MM.1S (cell line): ENCODE measurements at regions not wholly inside any gene's neighbourhood (a gene's known extent, or its start where the extent isn't known, plus 50 kb on each side); places are given as distances from the start of the nearest gene placed in this dataset.
"Not testable (repeated sequence)": the region's sequence is repeated elsewhere in the genome, so short reads cannot be mapped to it uniquely, and the experiment has no call there.

Source experiments
- DNase-seq: peaks from one replicate; pipeline ENCODE4 v3.0.0-alpha.2; 2015
- H2AFZ ChIP-seq: fragments of 300-600 bp; sonication (generic); 2 replicates; pipeline ENCODE4 v1.6.0; 2016; ENCODE audit warnings: antibody characterized with exemption, low read length
- H3F3A ChIP-seq: fragments of 300-600 bp; sonication (generic); 2 replicates; pipeline ENCODE4 v1.6.1; 2016; ENCODE audit warnings: mild to moderate bottlenecking, antibody characterized with exemption, low read length, moderate library complexity, mixed read lengths; ENCODE audit not compliant: insufficient read depth
- H3K27ac ChIP-seq: fragments of 300-600 bp; sonication (generic); 2 replicates; pipeline ENCODE4 v1.5.1; 2016; ENCODE audit warnings: mild to moderate bottlenecking, low read length
- H3K27me3 ChIP-seq: fragments of 300-600 bp; sonication (generic); replicated peaks from 2 replicates; pipeline ENCODE4 v1.6.0; 2016; ENCODE audit warnings: low read length; ENCODE audit not compliant: insufficient read depth
- H3K36me3 ChIP-seq: fragments of 300-600 bp; sonication (generic); replicated peaks from 2 replicates; pipeline ENCODE4 v1.6.1; 2016; ENCODE audit warnings: mild to moderate bottlenecking, low read length, mixed read lengths; ENCODE audit not compliant: insufficient read depth
- H3K4me1 ChIP-seq: fragments of 300-600 bp; sonication (generic); 2 replicates; pipeline ENCODE4 v1.6.1; 2016; ENCODE audit warnings: low read length, mixed read lengths
- H3K4me2 ChIP-seq: fragments of 300-600 bp; sonication (generic); 2 replicates; pipeline ENCODE4 v1.6.0; 2016; ENCODE audit warnings: low read depth, low read length
- H3K4me3 ChIP-seq: fragments of 300-600 bp; sonication (generic); 2 replicates; pipeline ENCODE4 v1.5.1; 2016; ENCODE audit warnings: low read length, mixed read lengths
- H3K79me2 ChIP-seq: fragments of 300-600 bp; sonication (generic); 2 replicates; pipeline ENCODE4 v1.6.1; 2016; ENCODE audit warnings: mixed run types, low read length, mixed read lengths
- H3K9ac ChIP-seq: fragments of 300-600 bp; sonication (generic); 2 replicates; pipeline ENCODE4 v1.6.1; 2016; ENCODE audit warnings: low read length, mixed read lengths
- H3K9me2 ChIP-seq: fragments of 300-600 bp; sonication (generic); replicated peaks from 2 replicates; pipeline ENCODE4 v1.6.1; 2016; ENCODE audit warnings: mild to moderate bottlenecking, low read length, mixed read lengths; ENCODE audit not compliant: insufficient read depth
- H3K9me3 ChIP-seq: fragments of 300-600 bp; sonication (generic); replicated peaks from 2 replicates; pipeline ENCODE4 v1.6.1; 2016; ENCODE audit warnings: mild to moderate bottlenecking, low read length, mixed read lengths; ENCODE audit not compliant: insufficient read depth
- H4K20me1 ChIP-seq: fragments of 300-600 bp; sonication (generic); 2 replicates; pipeline ENCODE4 v1.6.1; 2016; ENCODE audit warnings: mild to moderate bottlenecking, low read length, moderate library complexity, mixed read lengths; ENCODE audit not compliant: insufficient read depth
- EZH2 ChIP-seq: fragments of 300-600 bp; sonication (generic); optimal IDR thresholded peaks from 2 replicates; pipeline ENCODE3; 2017; ENCODE audit warnings: low read depth, mild to moderate bottlenecking, antibody characterized with exemption, low read length, mixed read lengths
- EZH2phosphoT487 ChIP-seq: fragments of 300-600 bp; sonication (generic); IDR thresholded peaks from 2 replicates; pipeline ENCODE4 v1.6.1; 2018; ENCODE audit warnings: antibody characterized with exemption, low read length
- TF ChIP-seq, protein P1 (sequence below): fragments of 300-600 bp; sonication (generic); IDR thresholded peaks from 2 replicates; pipeline ENCODE4 v1.5.1; 2016; ENCODE audit warnings: antibody characterized with exemption, low read length, mixed read lengths

DNA sequence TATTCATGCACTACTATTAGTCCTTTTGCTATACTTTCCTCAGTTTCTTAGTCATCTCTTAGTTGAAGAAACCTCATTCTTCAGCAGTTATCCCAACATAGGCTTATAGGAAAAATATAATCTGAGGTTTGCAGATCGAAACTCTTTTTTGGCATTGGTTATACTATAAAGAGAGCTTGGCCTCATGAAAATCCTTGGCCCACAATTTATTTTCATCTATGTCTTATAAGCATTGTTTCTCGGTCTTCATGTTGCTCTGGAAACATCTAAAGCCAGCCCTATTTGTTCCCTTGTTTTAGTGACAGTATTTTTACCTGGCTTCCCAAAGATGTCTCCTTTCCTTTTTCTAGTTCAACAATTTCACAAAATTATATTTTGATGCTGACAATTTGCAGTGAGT lies 345.1 kb upstream of the PRKCQ start:
- Histone ChIP-seq H3F3A (peaks cover 42% of the 10 kb centered on the region), H3K9me3 (no peaks in the 10 kb centered on the region), H4K20me1 (no peaks in the 10 kb centered on the region), H3K4me2 (no peak overlapping the region), H3K27me3 (no peaks in the 10 kb centered on the region), H3K27ac (peak overlapping the region; percentile 100; the same call in 1 of the 2 replicates), H3K36me3 (no peaks in the 10 kb centered on the region), H2AFZ (no peak overlapping the region), H3K9me2 (no peaks in the 10 kb centered on the region), H3K4me1 (peaks cover 51% of the 10 kb centered on the region), H3K79me2 (no peaks in the 10 kb centered on the region), H3K9ac (no peak overlapping the region), H3K4me3 (no peak overlapping the region)
- no peak for TF ChIP-seq EZH2phosphoT487
- TF ChIP-seq EZH2, result no peak
- TF ChIP-seq, protein P1, sequence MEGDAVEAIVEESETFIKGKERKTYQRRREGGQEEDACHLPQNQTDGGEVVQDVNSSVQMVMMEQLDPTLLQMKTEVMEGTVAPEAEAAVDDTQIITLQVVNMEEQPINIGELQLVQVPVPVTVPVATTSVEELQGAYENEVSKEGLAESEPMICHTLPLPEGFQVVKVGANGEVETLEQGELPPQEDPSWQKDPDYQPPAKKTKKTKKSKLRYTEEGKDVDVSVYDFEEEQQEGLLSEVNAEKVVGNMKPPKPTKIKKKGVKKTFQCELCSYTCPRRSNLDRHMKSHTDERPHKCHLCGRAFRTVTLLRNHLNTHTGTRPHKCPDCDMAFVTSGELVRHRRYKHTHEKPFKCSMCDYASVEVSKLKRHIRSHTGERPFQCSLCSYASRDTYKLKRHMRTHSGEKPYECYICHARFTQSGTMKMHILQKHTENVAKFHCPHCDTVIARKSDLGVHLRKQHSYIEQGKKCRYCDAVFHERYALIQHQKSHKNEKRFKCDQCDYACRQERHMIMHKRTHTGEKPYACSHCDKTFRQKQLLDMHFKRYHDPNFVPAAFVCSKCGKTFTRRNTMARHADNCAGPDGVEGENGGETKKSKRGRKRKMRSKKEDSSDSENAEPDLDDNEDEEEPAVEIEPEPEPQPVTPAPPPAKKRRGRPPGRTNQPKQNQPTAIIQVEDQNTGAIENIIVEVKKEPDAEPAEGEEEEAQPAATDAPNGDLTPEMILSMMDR, result no peak
- no peak for DNase-seq

DNA sequence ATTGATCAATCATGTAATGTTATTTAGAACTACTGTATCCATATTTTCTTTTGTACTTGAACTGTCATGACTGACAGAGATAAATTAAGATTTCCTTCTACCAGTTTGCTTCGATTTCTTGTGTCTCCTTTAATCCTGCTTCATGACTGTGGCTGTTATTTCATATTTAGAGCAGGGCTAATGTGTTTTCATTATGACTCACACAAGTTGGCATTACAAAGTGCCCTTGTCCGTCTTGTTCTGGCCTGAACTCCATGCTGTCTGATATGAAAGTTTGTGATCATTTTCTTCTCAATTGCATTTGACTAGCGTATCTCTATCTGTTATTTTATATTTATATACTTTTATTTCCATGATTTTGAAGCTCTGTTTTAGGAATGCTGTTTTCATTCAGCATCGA lies 344.1 kb upstream of the PRKCQ start:
- no peaks in the 10 kb centered on the region for H3K9me2 ChIP-seq
- H2AFZ ChIP-seq, result no peak overlapping the region
- peaks cover 32% of the 10 kb centered on the region for H3F3A ChIP-seq
- H3K4me3 ChIP-seq, result no peak overlapping the region
- no peak for DNase-seq
- no peaks in the 10 kb centered on the region for H3K36me3 ChIP-seq
- no peak overlapping the region for H3K27ac ChIP-seq
- H3K79me2 ChIP-seq, result no peaks in the 10 kb centered on the region
- TF ChIP-seq EZH2phosphoT487 (no peak), EZH2 (no peak)
- TF ChIP-seq, protein P1, result no peak
- H3K9me3 ChIP-seq, result no peaks in the 10 kb centered on the region
- no peaks in the 10 kb centered on the region for H3K27me3 ChIP-seq
- no peaks in the 10 kb centered on the region for H4K20me1 ChIP-seq
- H3K9ac ChIP-seq, result no peak overlapping the region
- no peak overlapping the region for H3K4me2 ChIP-seq
- peaks cover 41% of the 10 kb centered on the region for H3K4me1 ChIP-seq

DNA sequence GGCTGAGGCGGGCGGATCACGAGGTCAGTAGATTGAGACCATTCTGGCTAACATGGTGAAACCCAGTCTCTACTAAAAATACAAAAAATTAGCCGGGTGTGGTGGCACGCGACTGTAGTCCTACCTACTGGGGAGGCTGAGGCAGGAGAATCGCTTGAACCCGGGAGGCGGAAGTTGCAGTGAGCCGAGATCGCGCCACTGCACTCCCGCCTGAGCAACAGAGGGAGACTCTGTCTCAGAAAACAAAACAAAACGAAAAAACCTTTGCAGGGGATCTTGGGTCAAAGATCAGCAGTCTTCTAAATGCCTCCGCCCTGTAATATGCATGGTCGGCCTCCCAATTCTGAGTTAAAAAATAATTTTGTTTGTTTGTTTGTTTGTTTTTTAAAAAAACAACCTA lies 340.9 kb upstream of the PRKCQ start:
- H3K9me3 ChIP-seq, H3K79me2 ChIP-seq, H3K9ac ChIP-seq, H3K9me2 ChIP-seq, H3F3A ChIP-seq, H2AFZ ChIP-seq, H3K4me2 ChIP-seq, H3K27me3 ChIP-seq, H4K20me1 ChIP-seq, H3K36me3 ChIP-seq, DNase-seq, H3K4me3 ChIP-seq, H3K27ac ChIP-seq: not testable (repeated sequence)
- H3K4me1 ChIP-seq, result peaks cover 20% of the 10 kb centered on the region

DNA sequence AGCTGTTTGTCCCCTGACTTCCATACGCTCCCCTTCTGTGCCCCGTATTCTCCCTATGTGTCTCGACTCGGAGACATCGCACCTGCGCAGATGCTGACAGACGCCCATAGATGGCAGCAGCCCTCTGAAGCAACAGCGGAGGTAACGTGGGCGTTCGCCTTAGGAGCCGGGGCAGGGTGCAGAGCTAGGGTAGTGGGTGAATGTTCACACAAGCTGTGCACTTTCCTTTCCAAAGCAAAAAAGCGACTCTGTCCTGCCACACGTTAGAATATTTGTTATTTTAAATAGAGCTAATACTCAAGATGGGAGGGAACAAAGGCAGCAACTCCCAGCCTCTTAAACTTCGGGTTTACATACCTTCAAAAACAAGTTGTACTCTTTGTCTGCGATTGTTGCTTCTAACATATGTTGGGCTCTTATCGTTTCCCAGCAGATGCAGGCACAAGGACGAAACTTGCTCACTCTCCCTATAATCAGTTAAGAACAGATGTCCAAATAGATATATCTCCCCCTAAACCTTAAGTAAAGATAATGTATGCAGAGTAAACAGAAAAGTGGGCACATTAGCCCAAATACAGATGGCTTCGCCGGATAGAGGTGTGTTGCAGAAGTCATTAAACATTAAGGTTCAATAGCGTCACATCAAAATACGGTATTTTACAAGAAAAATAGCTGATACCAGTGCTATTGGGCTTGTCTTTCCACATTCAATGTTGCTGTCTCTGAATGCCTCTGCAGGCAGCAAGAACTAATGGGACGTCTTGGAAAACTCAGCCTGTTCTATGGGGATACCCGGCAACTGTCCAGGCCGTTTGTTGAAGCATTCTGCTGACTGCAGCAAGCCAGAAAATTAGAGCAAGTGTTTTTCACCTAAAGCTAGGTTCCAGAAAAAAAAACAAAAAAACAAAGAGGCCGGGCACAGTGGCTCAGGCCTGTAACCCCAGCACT lies 340.3 kb upstream of the PRKCQ start:
- Histone ChIP-seq H3K79me2 (no peaks in the 10 kb centered on the region), H3K4me3 (no peak overlapping the region; the same call in 1 of the 2 replicates), H3K36me3 (no peaks in the 10 kb centered on the region), H3K27me3 (no peaks in the 10 kb centered on the region), H3K9me2 (no peaks in the 10 kb centered on the region), H3K9ac (peak overlapping the region; percentile 2; the same call in 1 of the 2 replicates), H3K4me1 (peaks cover 17% of the 10 kb centered on the region), H3K4me2 (peak overlapping the region; percentile 37), H4K20me1 (no peaks in the 10 kb centered on the region), H3K9me3 (no peaks in the 10 kb centered on the region), H3F3A (no peaks in the 10 kb centered on the region), H2AFZ (peak overlapping the region; percentile 14), H3K27ac (peak overlapping the region; percentile 9; the same call in 1 of the 2 replicates)
- DNase-seq, result peak; percentile 91
- TF ChIP-seq, protein P1, result peak; percentile 95
- TF ChIP-seq EZH2, result no peak
